GM19438 (cell line): ENCODE measurements at regions not wholly inside any gene's neighbourhood (a gene's known extent, or its start where the extent isn't known, plus 50 kb on each side); places are given as distances from the start of the nearest gene placed in this dataset.
"Not testable (repeated sequence)": the region's sequence is repeated elsewhere in the genome, so short reads cannot be mapped to it uniquely, and the experiment has no call there.

Source experiments
- ATAC-seq: cut with Tn5 transposase; IDR thresholded peaks from one replicate; pipeline ENCODE4 v1.9.1; 2021; ENCODE audit warnings: low read depth; ENCODE audit not compliant: unreplicated experiment

GRCh38 chr3:177354466-177354865 is 157.2 kb upstream of the TBL1XR1 start:
- no peak for ATAC-seq

GRCh38 chr3:177356113-177356512 is 158.8 kb upstream of the TBL1XR1 start:
- no peak for ATAC-seq

- ATAC-seq, result no peak
Measured at GRCh38 chr3:177356952-177357351, 159.7 kb upstream of the TBL1XR1 start.

- ATAC-seq, result no peak
Measured at GRCh38 chr3:177357352-177358090, 160.2 kb upstream of the TBL1XR1 start.

- ATAC-seq, result peak; percentile 42
Measured at GRCh38 chr3:177358091-177358976, 161.1 kb upstream of the TBL1XR1 start.

GRCh38 chr3:177358977-177359592 is 161.8 kb upstream of the TBL1XR1 start:
- peak; percentile 9 for ATAC-seq

GRCh38 chr3:177359593-177360357 is 162.5 kb upstream of the TBL1XR1 start:
- ATAC-seq, result peak; percentile 60

- ATAC-seq, result no peak
Measured at GRCh38 chr3:177361081-177361938, 164.0 kb upstream of the TBL1XR1 start.

GRCh38 chr3:177362626-177363025 is 165.3 kb upstream of the TBL1XR1 start:
- no peak for ATAC-seq

- no peak for ATAC-seq
Measured at GRCh38 chr3:177364236-177364635, 167.0 kb upstream of the TBL1XR1 start.

GRCh38 chr3:177365294-177365693 is 168.0 kb upstream of the TBL1XR1 start:
- ATAC-seq, result not testable (repeated sequence)

GRCh38 chr3:177367788-177368187 is 170.5 kb upstream of the TBL1XR1 start:
- ATAC-seq, result no peak

- no peak for ATAC-seq
Measured at GRCh38 chr3:177370246-177370822, 173.1 kb upstream of the TBL1XR1 start.

- no peak for ATAC-seq
Measured at GRCh38 chr3:177371146-177371545, 173.9 kb upstream of the TBL1XR1 start.

- ATAC-seq, result no peak
Measured at GRCh38 chr3:177371888-177372287, 174.6 kb upstream of the TBL1XR1 start.

GRCh38 chr3:177374323-177374722 is 177.0 kb upstream of the TBL1XR1 start:
- ATAC-seq, result no peak

GRCh38 chr3:177375316-177375715 is 178.0 kb upstream of the TBL1XR1 start:
- ATAC-seq, result no peak

- no peak for ATAC-seq
Measured at GRCh38 chr3:177377166-177377565, 179.9 kb upstream of the TBL1XR1 start.

- peak; percentile 65 for ATAC-seq
Measured at GRCh38 chr3:177378168-177378567, 180.9 kb upstream of the TBL1XR1 start.
